ENCODE measurements at regions not wholly inside any gene's neighbourhood (a gene's known extent, or its start where the extent isn't known, plus 50 kb on each side); places are given as distances from the start of the nearest gene placed in this dataset.

GRCh38 chr21:26245428-26245827 is 74.9 kb upstream of the APP start:
- TF ChIP-seq PKNOX1 (IDR thresholded peaks at IDR 0.05): no peak
- TF ChIP-seq TARDBP (IDR thresholded peaks at IDR 0.05): no peak
- TF ChIP-seq FOXM1 (IDR thresholded peaks at IDR 0.05; ENCODE audit: borderline replicate concordance): no peak
- no peak for TF ChIP-seq SP1 (IDR thresholded peaks at IDR 0.05)
- TF ChIP-seq FOXA1 (IDR thresholded peaks at IDR 0.05): no peak
- TF ChIP-seq BHLHE40 (IDR thresholded peaks at IDR 0.05; ENCODE audit: borderline replicate concordance): no peak
- no peak for TF ChIP-seq LEF1 (IDR thresholded peaks at IDR 0.05; ENCODE audit: borderline replicate concordance)
